Testis (tissue), 2 donors: ENCODE measurements at regions not wholly inside any gene's neighbourhood (a gene's known extent, or its start where the extent isn't known, plus 50 kb on each side); places are given as distances from the start of the nearest gene placed in this dataset.

Experiments used
- DNase-seq: peaks from one replicate; pipeline ENCODE4 v3.0.0-alpha.2; 2019
- H3K27ac ChIP-seq, 2 donors: fragments of 200-600 bp; sonication (generic); one replicate each; pipeline ENCODE4 v1.5.1; 2019
- H3K27me3 ChIP-seq: fragments of 200-600 bp; sonication (generic); one replicate; pipeline ENCODE4 v1.5.1; 2019
- H3K36me3 ChIP-seq: fragments of 200-600 bp; sonication (generic); one replicate; pipeline ENCODE4 v1.5.1; 2017; ENCODE audit warnings: low read depth; ENCODE audit errors: missing control alignments
- H3K4me1 ChIP-seq: fragments of 200-600 bp; sonication (generic); one replicate; pipeline ENCODE4 v1.5.1; 2019
- H3K4me3 ChIP-seq, 2 donors: fragments of 200-600 bp; sonication (generic); one replicate each; pipeline ENCODE4 v1.5.1; 2017 to 2019
- H3K9me3 ChIP-seq: fragments of 200-600 bp; sonication (generic); one replicate; pipeline ENCODE4 v1.5.1; 2017
- POLR2A ChIP-seq: fragments of 450-650 bp; IDR thresholded peaks from one replicate; pipeline ENCODE4 v1.6.1; 2017; ENCODE audit warnings: antibody characterized with exemption, mild to moderate bottlenecking, moderate library complexity
- WGBS, 2 donors: methylation state at CpG; one replicate each; pipeline ENCODE4 v1.1.5; 2018; 5-methylcytosine and 5-hydroxymethylcytosine counted together
- intact Hi-C: fragments of 100-400 bp; cut with DNase I; formaldehyde crosslinking; loops from one replicate; pipeline ENCODE4 v1.15.1; 2023; ENCODE audit warnings: low total_unique reads
- TF ChIP-seq, protein P1 (sequence below), 3 experiments: fragments of 450-650 bp in 2 of 3; fragments of 200-600 bp in 1 of 3; sonication (generic) in 1 of 3; IDR thresholded peaks; one replicate each; pipeline ENCODE4 v1.5.1; 2016 to 2019; ENCODE audit warnings: antibody characterized with exemption in 3 of 3, mild to moderate bottlenecking in 2 of 3, moderate library complexity in 1 of 3

DNA sequence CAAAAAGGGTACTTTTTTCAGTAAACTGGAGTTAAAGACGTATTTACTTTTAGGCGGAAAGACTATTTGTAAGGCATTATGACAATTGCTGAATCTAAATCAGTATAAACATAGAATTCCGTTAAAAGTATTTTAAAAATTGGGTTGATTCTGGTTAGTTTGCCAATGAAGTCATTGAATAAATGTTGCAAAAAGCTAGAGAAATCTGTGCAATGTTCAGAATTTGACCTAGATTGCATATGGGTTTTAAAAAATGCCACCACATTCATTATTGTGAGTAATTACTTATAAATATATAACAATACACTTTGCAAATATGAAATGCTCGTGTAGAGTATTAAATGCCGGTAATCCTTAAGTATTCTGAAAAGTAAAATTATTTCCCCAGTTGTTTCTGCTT lies 116.5 kb upstream of the EEF1E1 start:
- Histone ChIP-seq H3K4me1 (no peaks in the 10 kb centered on the region), H3K36me3 (no peaks in the 10 kb centered on the region), H3K27me3 (no peaks in the 10 kb centered on the region), H3K9me3 (no peaks in the 10 kb centered on the region), H3K4me3 (no peak overlapping the region), H3K27ac (no peak overlapping the region)
- intact Hi-C loops, result no loop called here
- no peak for DNase-seq
- WGBS, 2 donors, result 71 to 72% methylated on average over 5 of the region's 5 CpGs
- no peak for TF ChIP-seq POLR2A
- TF ChIP-seq, protein P1, sequence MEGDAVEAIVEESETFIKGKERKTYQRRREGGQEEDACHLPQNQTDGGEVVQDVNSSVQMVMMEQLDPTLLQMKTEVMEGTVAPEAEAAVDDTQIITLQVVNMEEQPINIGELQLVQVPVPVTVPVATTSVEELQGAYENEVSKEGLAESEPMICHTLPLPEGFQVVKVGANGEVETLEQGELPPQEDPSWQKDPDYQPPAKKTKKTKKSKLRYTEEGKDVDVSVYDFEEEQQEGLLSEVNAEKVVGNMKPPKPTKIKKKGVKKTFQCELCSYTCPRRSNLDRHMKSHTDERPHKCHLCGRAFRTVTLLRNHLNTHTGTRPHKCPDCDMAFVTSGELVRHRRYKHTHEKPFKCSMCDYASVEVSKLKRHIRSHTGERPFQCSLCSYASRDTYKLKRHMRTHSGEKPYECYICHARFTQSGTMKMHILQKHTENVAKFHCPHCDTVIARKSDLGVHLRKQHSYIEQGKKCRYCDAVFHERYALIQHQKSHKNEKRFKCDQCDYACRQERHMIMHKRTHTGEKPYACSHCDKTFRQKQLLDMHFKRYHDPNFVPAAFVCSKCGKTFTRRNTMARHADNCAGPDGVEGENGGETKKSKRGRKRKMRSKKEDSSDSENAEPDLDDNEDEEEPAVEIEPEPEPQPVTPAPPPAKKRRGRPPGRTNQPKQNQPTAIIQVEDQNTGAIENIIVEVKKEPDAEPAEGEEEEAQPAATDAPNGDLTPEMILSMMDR (IDR thresholded peaks at IDR 0.05), result no peak

DNA sequence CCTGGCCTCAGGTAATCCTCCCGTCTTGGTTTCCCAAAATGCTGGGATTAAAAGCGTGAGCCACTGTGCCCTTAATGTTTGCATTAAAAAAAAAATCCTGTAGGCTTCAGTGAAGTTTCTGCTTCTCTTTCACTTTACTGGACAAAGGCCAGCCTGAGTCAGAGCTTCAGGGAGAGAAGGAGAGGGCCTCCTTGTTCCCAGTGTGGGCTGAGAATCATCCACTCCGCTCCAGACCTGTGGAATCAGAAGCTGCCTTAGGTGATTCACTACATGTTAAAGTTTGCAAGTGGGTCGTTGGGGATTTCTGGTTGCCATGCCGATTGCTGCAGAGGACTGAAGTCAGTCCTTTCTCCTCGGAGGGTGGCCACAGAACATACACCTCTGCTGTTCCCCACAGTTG lies 113.3 kb upstream of the EEF1E1 start:
- WGBS, 2 donors, result 63 to 72% methylated on average over 6 of the region's 6 CpGs
- intact Hi-C loops, result no loop called here
- Histone ChIP-seq H3K36me3 (no peaks in the 10 kb centered on the region), H3K27ac (no peak overlapping the region), H3K9me3 (no peaks in the 10 kb centered on the region), H3K27me3 (no peaks in the 10 kb centered on the region), H3K4me3 (no peak overlapping the region), H3K4me1 (no peaks in the 10 kb centered on the region)
- no peak for DNase-seq
- no peak for TF ChIP-seq POLR2A
- TF ChIP-seq, protein P1 (IDR thresholded peaks at IDR 0.05), result no peak

DNA sequence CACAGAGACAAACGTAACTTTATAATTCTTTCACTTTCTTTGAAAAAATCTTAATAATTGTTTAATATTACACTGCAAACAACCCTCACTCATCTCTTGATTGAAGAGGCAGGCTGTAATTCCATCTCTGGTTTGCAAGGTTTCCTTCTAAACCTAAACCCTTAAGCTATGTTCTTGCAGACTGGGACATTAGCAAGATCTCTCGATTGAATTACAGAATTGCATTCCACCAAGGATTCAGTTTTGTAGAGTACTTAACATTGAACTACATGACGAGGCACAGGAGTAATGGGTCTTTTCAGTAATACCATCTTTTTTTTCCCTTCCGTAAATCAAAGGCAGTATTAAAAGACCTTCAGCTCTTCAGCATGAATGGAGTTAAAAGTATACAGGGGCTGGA lies 111.6 kb upstream of the EEF1E1 start:
- Histone ChIP-seq H3K9me3 (no peaks in the 10 kb centered on the region), H3K4me1 (no peaks in the 10 kb centered on the region), H3K36me3 (no peaks in the 10 kb centered on the region), H3K27ac (no peak overlapping the region), H3K27me3 (no peaks in the 10 kb centered on the region), H3K4me3 (no peak overlapping the region)
- no peak for TF ChIP-seq POLR2A
- TF ChIP-seq, protein P1 (IDR thresholded peaks at IDR 0.05), result no peak
- DNase-seq, result no peak
- WGBS, 2 donors, result 81 to 84% methylated on average over 4 of the region's 4 CpGs
- intact Hi-C loops, result no loop called here

DNA sequence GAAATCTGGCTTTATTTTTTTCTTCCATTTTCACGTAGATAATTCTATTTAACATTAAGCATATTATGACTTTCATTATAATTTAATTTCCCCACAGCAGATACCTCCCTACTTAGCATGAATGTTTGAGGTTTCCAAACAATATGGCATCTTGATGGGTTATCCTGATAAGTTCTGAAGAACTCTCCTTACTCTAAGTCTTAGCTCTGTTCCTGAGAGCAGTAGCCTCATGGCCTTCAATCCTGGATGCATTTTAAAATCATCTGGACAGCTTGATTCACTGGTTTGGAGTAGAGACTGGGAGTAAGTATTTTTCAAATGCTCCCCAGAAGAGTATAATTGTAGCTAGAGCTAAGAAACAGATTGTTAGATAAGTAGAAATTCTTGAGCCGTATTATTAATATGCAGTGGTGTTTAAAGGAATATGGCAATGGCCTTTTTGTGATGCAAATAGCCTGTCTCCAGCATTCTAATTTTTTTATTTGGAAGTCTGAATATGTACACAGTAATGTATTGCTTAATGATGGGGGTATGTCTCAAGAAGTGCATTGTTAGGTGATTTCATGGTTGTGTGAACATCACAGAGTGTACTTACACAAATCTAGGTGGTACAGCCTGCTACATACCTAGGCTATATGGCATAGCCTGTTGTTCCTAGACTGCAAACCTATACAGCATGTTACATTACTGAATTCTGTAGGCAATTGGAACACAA lies 110.5 kb upstream of the EEF1E1 start:
- no peaks in the 10 kb centered on the region for H3K9me3 ChIP-seq
- no peaks in the 10 kb centered on the region for H3K27me3 ChIP-seq
- 82 to 86% methylated on average over 2 of the region's 2 CpGs for WGBS, 2 donors
- intact Hi-C loops, result no loop called here
- H3K4me3 ChIP-seq, result no peak overlapping the region
- TF ChIP-seq, protein P1 (IDR thresholded peaks at IDR 0.05), result no peak
- TF ChIP-seq POLR2A, result no peak
- no peak overlapping the region for H3K27ac ChIP-seq
- no peaks in the 10 kb centered on the region for H3K4me1 ChIP-seq
- H3K36me3 ChIP-seq, result no peaks in the 10 kb centered on the region
- DNase-seq, result no peak

DNA sequence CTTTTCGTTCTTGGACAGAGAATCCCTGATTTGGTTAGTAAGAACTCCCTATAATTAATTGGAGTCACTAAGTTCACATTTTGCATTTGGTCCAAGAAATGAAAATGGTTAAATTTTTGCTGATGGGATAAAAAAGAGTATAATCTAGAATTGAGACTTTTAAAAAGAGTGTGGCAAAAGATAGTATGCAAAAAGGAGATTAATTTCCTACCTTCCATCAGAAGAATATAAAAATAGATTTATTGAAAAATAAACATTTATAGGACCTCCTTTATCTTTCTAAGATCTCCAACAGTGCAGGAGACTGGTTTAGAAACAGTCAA lies 105.5 kb upstream of the EEF1E1 start:
- no peak overlapping the region for H3K4me3 ChIP-seq
- H3K27ac ChIP-seq, result no peak overlapping the region
- H3K9me3 ChIP-seq, result no peaks in the 10 kb centered on the region
- no peak for DNase-seq
- intact Hi-C loops, result no loop called here
- H3K27me3 ChIP-seq, result no peaks in the 10 kb centered on the region
- TF ChIP-seq, protein P1 (IDR thresholded peaks at IDR 0.05), result no peak
- H3K4me1 ChIP-seq, result no peaks in the 10 kb centered on the region
- no peaks in the 10 kb centered on the region for H3K36me3 ChIP-seq
- 96 to 97% methylated on average over 1 of the region's 1 CpG for WGBS, 2 donors
